Cardiac fibroblast (primary cell): ENCODE measurements at regions not wholly inside any gene's neighbourhood (a gene's known extent, or its start where the extent isn't known, plus 50 kb on each side); places are given as distances from the start of the nearest gene placed in this dataset.

Experiments used
- DNase-seq, 2 donors: peaks; one replicate each; pipeline versions ENCODE4 v3.0.0 to v3.0.0-alpha.2; 2010; ENCODE audit warnings: low read depth in 2 of 2
- H3K4me3 ChIP-seq, 2 donors: replicated peaks in 1 of 2; 1 replicate in 1 of 2; 2 replicates in 1 of 2; pipeline ENCODE4 v1.5.1; 2011; ENCODE audit warnings: low read depth in 2 of 2, low read length in 2 of 2, mild to moderate bottlenecking in 2 of 2, moderate library complexity in 1 of 2
- TF ChIP-seq, protein P1 (sequence below): IDR thresholded peaks from one replicate; pipeline ENCODE4 v1.5.1; 2011; ENCODE audit warnings: low read depth, mild to moderate bottlenecking, low read length, inconsistent platforms

DNA sequence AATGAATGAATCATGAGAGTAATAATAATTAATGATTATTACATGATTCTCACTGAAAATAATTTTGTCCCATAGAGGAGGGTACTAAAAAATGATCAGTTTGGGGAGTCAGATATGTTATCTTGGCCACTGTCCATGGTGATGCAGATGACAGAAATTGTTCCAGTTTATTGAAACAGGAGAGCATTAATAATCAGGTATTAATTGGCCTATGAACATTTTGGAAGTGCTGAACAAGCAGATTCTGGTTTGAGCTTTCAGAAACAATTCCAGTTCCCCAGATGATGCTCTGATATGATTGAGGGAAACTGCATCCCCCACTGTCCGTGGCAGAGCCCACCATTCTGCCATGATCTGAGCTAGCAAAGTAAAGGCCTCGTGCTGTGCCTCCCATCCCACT lies 345.2 kb downstream of the ZSWIM6 start:
- DNase-seq: no peak
- TF ChIP-seq, protein P1, sequence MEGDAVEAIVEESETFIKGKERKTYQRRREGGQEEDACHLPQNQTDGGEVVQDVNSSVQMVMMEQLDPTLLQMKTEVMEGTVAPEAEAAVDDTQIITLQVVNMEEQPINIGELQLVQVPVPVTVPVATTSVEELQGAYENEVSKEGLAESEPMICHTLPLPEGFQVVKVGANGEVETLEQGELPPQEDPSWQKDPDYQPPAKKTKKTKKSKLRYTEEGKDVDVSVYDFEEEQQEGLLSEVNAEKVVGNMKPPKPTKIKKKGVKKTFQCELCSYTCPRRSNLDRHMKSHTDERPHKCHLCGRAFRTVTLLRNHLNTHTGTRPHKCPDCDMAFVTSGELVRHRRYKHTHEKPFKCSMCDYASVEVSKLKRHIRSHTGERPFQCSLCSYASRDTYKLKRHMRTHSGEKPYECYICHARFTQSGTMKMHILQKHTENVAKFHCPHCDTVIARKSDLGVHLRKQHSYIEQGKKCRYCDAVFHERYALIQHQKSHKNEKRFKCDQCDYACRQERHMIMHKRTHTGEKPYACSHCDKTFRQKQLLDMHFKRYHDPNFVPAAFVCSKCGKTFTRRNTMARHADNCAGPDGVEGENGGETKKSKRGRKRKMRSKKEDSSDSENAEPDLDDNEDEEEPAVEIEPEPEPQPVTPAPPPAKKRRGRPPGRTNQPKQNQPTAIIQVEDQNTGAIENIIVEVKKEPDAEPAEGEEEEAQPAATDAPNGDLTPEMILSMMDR: no peak
- H3K4me3 ChIP-seq: no peak overlapping the region

DNA sequence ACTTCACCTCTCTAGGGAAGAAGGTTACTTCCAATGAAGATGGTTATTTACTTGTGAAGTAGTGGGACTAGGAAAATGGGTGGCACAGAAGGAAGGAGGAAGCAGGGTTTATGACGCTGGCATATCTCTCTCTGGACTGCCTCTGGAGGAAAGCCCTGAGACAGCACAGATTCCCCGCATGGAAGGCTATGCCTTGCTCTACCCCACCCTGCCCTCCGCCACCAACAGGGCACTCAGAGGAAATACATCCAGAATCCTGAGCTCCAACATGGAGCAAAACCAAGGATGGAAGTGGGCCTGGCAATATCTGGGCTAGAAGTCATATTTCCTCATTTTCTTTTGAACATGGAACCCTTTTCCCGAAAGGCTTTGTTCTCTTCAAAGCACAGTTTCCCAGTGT lies 346.9 kb downstream of the ZSWIM6 start:
- no peak overlapping the region for H3K4me3 ChIP-seq
- TF ChIP-seq, protein P1: no peak
- DNase-seq: no peak

DNA sequence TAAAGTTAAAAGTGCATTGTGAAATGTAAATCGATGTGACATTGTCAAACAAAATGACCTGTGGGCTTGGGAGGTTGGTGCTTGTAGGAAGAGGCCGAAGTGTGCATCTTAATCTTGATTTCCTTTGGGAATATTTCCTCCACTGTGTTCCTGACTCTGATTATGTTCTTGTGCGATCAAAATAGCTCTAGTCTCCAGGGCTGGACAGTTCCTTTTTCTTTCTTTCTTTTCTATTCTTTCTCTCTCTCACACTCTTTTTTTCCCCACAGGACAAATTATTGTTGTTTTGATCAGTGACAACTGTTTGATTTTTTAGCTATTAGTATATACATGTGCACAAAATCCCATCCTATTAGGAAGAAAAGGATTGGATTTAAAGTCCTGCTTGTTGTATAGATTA lies 347.5 kb downstream of the ZSWIM6 start:
- DNase-seq: no peak
- TF ChIP-seq, protein P1: no peak
- H3K4me3 ChIP-seq: no peak overlapping the region

DNA sequence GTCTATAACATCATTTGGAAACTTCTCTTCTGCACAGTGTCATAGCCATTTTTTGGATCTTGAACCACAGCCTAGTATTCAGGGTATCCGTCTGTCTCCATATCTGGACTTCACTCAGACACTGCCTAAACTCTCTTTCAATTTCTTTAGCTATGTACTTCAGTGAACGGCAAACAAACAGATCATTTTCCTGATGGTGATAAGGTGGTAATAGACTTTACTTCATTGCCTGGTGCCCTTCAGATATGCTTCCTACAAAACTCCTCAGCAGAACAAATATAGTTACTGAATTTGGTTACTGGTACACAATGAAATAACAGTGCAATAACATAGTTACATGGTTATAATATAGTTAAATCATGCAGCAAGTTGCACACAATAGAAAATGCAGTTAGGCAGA lies 348.2 kb downstream of the ZSWIM6 start:
- no peak overlapping the region for H3K4me3 ChIP-seq
- DNase-seq: no peak
- TF ChIP-seq, protein P1: no peak

DNA sequence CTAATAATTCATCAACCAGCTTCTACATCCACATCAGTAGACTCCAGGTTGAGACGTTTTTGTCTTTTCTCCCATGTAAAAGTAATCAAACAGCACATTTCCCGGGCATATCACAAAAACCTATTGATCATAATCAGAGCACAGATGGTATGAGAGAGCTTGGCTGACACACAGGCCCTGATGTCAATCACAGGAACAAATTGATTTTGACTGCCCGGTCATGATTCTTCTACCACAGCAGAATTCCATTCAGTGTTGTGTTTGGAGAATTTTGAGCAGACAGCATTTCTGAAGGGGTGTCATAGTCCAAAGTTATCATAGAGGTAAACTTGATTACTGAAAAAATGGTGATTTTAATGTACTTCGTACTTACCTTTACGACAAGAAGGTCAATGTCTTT lies 351.1 kb downstream of the ZSWIM6 start:
- TF ChIP-seq, protein P1: no peak
- no peak for DNase-seq
- no peak overlapping the region for H3K4me3 ChIP-seq

DNA sequence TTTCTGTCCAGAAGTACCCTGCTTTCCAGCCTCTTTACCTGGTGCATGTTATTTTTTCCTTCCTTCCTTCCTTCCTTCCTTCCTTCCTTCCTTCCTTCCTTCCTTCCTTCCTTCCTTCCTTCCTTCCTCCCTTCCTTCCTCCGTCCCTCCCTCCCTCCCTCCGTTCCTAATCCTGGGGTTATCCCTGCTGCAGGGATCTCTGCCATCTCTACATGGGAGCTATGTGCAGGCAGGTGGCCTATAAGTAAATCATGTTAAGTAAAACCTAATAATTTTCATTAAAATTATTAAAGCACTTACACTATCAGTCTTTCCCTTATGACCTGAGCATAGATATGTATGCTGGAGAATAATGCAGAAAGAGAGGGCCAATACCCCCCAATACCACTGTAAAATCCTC lies 351.9 kb downstream of the ZSWIM6 start:
- TF ChIP-seq, protein P1: no peak
- H3K4me3 ChIP-seq: no peak overlapping the region

DNA sequence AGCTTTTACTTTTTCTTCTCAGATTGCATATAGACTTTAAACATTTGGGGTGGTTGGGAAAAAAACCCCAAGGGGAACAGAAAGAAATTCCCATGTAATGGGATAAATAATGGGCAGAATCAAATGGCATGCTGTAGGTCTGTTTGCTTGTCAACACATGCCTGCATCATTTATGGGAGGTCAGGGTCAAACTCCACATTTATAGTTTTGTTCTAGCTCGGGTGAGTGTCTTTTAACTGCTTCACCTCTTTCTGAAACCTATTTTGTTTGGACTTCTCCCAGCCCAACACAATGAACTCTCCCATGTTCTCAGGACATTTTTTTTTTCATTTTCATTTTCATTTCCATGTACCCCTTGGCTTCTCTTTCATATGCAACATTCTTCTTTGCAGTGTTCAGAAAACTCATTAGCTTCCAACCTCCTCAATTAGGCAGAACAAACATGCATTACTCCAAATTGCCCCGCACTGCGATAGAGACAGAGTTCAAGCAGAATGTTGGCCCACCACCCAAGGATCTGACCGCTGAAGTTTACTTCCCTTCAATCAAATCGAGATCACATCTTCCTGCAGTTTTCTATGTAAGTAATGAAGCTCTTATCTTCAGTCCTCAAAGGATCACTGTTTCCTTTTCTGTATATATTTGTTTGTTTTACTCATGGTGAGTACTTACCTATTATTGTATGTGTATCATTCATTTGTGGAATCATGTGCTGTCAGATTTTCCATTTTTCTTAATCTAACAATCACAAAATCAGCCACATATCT lies 354.6 kb downstream of the ZSWIM6 start:
- DNase-seq: no peak
- H3K4me3 ChIP-seq: no peak overlapping the region
- TF ChIP-seq, protein P1: no peak

More for the DNA sequence above, 351.9 kb downstream of the ZSWIM6 start:
- no peak for DNase-seq
